ENCODE measurements at regions not wholly inside any gene's neighbourhood (a gene's known extent, or its start where the extent isn't known, plus 50 kb on each side); places are given as distances from the start of the nearest gene placed in this dataset.

DNA sequence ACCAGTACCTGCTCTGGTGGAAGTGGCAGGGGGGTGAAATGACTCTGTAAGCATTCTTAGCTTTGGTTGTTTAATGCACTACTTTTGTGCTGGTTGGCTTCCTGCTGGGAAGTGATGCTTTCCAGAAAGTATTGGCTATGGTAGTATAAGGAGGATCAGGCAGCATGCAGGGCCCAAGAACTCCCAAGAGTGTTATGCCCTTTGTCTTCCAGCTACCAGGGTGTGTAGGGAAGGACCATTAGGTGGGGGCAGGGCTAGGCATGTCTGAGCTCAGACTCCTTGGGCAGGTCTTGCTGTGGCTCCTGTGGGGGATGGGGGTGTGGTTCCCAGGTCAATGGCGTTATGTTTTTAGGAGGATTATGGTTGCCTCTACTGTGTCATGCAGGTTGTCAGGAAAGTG, 135.8 kb upstream of the TRPC7 start:
- TF ChIP-seq, protein P1, sequence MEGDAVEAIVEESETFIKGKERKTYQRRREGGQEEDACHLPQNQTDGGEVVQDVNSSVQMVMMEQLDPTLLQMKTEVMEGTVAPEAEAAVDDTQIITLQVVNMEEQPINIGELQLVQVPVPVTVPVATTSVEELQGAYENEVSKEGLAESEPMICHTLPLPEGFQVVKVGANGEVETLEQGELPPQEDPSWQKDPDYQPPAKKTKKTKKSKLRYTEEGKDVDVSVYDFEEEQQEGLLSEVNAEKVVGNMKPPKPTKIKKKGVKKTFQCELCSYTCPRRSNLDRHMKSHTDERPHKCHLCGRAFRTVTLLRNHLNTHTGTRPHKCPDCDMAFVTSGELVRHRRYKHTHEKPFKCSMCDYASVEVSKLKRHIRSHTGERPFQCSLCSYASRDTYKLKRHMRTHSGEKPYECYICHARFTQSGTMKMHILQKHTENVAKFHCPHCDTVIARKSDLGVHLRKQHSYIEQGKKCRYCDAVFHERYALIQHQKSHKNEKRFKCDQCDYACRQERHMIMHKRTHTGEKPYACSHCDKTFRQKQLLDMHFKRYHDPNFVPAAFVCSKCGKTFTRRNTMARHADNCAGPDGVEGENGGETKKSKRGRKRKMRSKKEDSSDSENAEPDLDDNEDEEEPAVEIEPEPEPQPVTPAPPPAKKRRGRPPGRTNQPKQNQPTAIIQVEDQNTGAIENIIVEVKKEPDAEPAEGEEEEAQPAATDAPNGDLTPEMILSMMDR (IDR thresholded peaks at IDR 0.05): no peak
- TF ChIP-seq POLR2A (IDR thresholded peaks at IDR 0.05): no peak
